Spleen (tissue), 11 donors: ENCODE measurements at regions not wholly inside any gene's neighbourhood (a gene's known extent, or its start where the extent isn't known, plus 50 kb on each side); places are given as distances from the start of the nearest gene placed in this dataset.

Experiments
- DNase-seq: peaks from one replicate; pipeline ENCODE4 v3.0.0-alpha.2; 2020
- H3K27ac ChIP-seq, 8 donors: fragments of 200-600 bp; sonication (generic) in 7 of 8; 1 replicate in 4 of 8; 2 replicates in 4 of 8; pipeline versions ENCODE4 v1.5.0 to v1.8.0; 2016 to 2021; ENCODE audit warnings: inconsistent platforms in 4 of 8, mild to moderate bottlenecking in 4 of 8, moderate library complexity in 1 of 8
- H3K27me3 ChIP-seq, 7 donors: fragments of 200-600 bp; sonication (generic) in 6 of 7; replicated peaks in 1 of 7; 1 replicate in 4 of 7; 2 replicates in 3 of 7; pipeline versions ENCODE4 v1.5.0 to v1.8.0; 2016 to 2021; ENCODE audit warnings: inconsistent platforms in 3 of 7, mild to moderate bottlenecking in 1 of 7
- H3K36me3 ChIP-seq, 6 donors: fragments of 200-600 bp; sonication (generic) in 5 of 6; 1 replicate in 4 of 6; 2 replicates in 2 of 6; pipeline versions ENCODE4 v1.5.0 to v1.8.0; 2016 to 2021; ENCODE audit warnings: inconsistent platforms in 2 of 6
- H3K4me1 ChIP-seq, 6 donors: fragments of 200-600 bp; sonication (generic) in 5 of 6; 1 replicate in 3 of 6; 2 replicates in 3 of 6; pipeline versions ENCODE4 v1.5.0 to v1.8.0; 2016 to 2021; ENCODE audit warnings: inconsistent platforms in 3 of 6
- H3K4me3 ChIP-seq, 8 donors: fragments of 200-600 bp; sonication (generic) in 7 of 8; 1 replicate in 4 of 8; 2 replicates in 4 of 8; pipeline versions ENCODE4 v1.5.0 to v1.8.0; 2016 to 2021; ENCODE audit warnings: inconsistent platforms in 4 of 8, mild to moderate bottlenecking in 4 of 8, moderate library complexity in 2 of 8
- H3K9me3 ChIP-seq, 8 donors: fragments of 200-600 bp; sonication (generic) in 7 of 8; 1 replicate in 4 of 8; 2 replicates in 4 of 8; pipeline versions ENCODE4 v1.5.0 to v1.8.0; 2016 to 2021; ENCODE audit warnings: inconsistent platforms in 4 of 8
- POLR2A ChIP-seq, 3 donors: fragments of 450-650 bp; IDR thresholded peaks; one replicate each; pipeline ENCODE4 v1.5.1; 2017; ENCODE audit warnings: antibody characterized with exemption in 3 of 3, mild to moderate bottlenecking in 1 of 3
- POLR2AphosphoS5 ChIP-seq, 3 donors: sonication (generic); formaldehyde crosslinking; IDR thresholded peaks; one replicate each; pipeline ENCODE4 v1.5.1; 2017; ENCODE audit warnings: antibody characterized with exemption in 3 of 3
- WGBS, 5 donors: extraction: QIAGEN DNeasy Blood & Tissue Kit in 3 of 5; methylation state at CpG; one replicate each; pipeline versions ENCODE4 v1.1.5 to v1.1.7; 2013 to 2018; 5-methylcytosine and 5-hydroxymethylcytosine counted together
- intact Hi-C: fragments of 100-400 bp; cut with DNase I; formaldehyde crosslinking; loops from one replicate; pipeline ENCODE4 v1.15.0; 2023; ENCODE audit warnings: low total_unique reads
- TF ChIP-seq, protein P1 (sequence below), 11 experiments: fragments of 200-600 bp in 7 of 11; fragments of 450-650 bp in 4 of 11; sonication (generic) in 4 of 11; IDR thresholded peaks in 8 of 11; conservative IDR thresholded peaks in 3 of 11; 1 replicate in 7 of 11; 2 replicates in 4 of 11; pipeline versions ENCODE4 v1.4.0 to v1.8.0; 2016 to 2021; ENCODE audit warnings: antibody characterized with exemption in 11 of 11, inconsistent platforms in 4 of 11, mild to moderate bottlenecking in 1 of 11
- donor health status: healthy with polysubstance abuse.
- donor health status: DM: no; HTN: no; CAD: no; lungs with moderate emphysema.
- donor health status: DM: no; HTN: no; CAD: no.
- donor health status: Bipolar disorder and iron deficiency.
- donor health status: healthy.
- donor health status: DM: no; HTN: no; CAD: no.
- donor health status: DM: yes; HTN: yes; CAD: no.

DNA sequence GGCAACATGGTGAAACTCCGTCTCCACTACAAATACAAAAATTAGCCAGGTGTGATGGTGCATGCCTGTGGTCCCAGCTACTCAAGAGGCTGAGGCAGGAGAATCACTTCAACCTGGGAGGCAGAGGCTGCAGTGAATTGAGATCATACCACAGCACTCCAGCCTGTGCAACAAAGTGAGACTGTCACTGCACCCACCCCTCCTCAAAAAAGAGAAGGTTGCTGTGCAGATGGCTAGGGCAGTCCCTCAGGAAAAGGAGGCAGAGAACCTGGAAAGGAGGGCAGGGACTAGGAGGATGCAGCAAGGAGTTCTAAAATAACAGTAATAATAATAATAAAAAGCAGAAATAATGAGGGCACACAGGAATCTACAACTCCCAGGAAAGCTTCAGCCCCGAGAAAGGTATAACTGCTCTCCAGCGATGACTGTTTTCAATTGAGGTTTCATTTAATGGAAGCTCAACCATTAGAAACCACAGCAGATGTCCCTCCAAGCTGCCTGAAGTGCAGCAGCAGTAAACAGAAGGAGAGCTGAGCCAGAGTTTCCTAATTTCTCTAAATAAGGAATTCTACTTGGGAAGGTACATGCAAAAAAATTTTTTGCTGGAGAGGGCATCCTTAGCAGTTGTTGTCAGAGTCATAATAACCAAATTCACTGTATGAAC is 326.5 kb downstream of the GATA3 start:
- H3K27me3 ChIP-seq, result no peaks in the 10 kb centered on the region
- H3K9me3 ChIP-seq, result no peaks in the 10 kb centered on the region
- DNase-seq, result no peak
- intact Hi-C loops, result no loop called here
- no peak overlapping the region for H3K27ac ChIP-seq
- TF ChIP-seq, protein P1, sequence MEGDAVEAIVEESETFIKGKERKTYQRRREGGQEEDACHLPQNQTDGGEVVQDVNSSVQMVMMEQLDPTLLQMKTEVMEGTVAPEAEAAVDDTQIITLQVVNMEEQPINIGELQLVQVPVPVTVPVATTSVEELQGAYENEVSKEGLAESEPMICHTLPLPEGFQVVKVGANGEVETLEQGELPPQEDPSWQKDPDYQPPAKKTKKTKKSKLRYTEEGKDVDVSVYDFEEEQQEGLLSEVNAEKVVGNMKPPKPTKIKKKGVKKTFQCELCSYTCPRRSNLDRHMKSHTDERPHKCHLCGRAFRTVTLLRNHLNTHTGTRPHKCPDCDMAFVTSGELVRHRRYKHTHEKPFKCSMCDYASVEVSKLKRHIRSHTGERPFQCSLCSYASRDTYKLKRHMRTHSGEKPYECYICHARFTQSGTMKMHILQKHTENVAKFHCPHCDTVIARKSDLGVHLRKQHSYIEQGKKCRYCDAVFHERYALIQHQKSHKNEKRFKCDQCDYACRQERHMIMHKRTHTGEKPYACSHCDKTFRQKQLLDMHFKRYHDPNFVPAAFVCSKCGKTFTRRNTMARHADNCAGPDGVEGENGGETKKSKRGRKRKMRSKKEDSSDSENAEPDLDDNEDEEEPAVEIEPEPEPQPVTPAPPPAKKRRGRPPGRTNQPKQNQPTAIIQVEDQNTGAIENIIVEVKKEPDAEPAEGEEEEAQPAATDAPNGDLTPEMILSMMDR (IDR thresholded peaks at IDR 0.05 in 8 of 11, conservative IDR thresholded peaks at IDR 0.05 in 3 of 11), result no peak
- TF ChIP-seq POLR2A (IDR thresholded peaks at IDR 0.05), result no peak
- TF ChIP-seq POLR2AphosphoS5 (IDR thresholded peaks at IDR 0.05), result no peak
- no peaks in the 10 kb centered on the region for H3K36me3 ChIP-seq
- peaks cover 0 to 5% (median 0%) of the 10 kb centered on the region in 6 donors for H3K4me1 ChIP-seq
- 87 to 93% (median 91%) methylated on average over 3 of the region's 3 CpGs for WGBS, 5 donors
- no peak overlapping the region for H3K4me3 ChIP-seq

DNA sequence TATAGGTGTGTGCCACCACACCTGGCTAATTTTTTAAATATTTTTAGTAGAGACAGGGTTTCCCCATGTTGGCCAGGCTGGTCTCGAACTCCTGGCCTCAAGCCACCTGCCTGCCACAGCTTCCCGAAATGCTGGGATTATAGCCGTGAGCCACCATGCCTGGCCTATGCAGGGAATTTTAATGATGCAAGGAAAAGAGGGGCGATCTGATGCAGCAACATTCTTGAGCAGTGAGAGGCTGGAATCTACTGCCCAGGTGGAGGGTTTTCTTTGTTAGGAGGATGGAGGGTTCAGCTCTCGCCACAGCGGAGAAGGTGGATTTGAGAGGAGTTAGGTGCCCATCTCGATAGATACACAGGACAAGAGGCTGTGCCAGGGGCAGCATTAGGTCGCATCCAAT is 332.3 kb downstream of the GATA3 start:
- Histone ChIP-seq H3K4me1 (no peaks in the 10 kb centered on the region), H3K9me3 (no peaks in the 10 kb centered on the region), H3K36me3 (no peaks in the 10 kb centered on the region), H3K27ac (no peak overlapping the region), H3K4me3 (no peak overlapping the region), H3K27me3 (peaks cover 0 to 18% (median 0%) of the 10 kb centered on the region in 7 donors)
- DNase-seq, result no peak
- TF ChIP-seq POLR2AphosphoS5 (IDR thresholded peaks at IDR 0.05), result no peak
- WGBS, 5 donors, result 89 to 96% (median 91%) methylated on average over 8 of the region's 8 CpGs
- intact Hi-C loops, result no loop called here

DNA sequence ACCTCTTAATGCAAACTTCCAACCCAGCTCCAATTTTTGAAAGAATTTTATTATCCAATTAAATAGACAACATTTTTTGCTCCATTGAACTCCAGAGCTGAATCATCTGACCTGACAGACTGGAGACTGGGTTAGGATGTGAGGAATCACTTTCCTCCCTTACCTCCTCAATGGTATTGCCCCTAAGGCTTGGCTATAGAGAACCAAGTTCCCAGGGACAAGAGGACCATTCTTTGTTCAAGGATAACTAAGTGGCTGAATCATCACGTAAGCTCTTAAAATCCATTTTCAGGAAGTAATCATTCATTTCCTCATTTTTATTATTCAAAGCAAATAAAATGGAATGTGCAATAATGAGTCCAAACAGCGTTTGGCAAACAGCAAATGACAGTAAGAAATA is 335.1 kb downstream of the GATA3 start:
- TF ChIP-seq POLR2AphosphoS5 (IDR thresholded peaks at IDR 0.05) (no peak), POLR2A (IDR thresholded peaks at IDR 0.05) (no peak)
- TF ChIP-seq, protein P1 (IDR thresholded peaks at IDR 0.05 in 8 of 11, conservative IDR thresholded peaks at IDR 0.05 in 3 of 11), result no peak
- H3K36me3 ChIP-seq, result no peaks in the 10 kb centered on the region
- H3K9me3 ChIP-seq, result no peaks in the 10 kb centered on the region
- DNase-seq, result no peak
- H3K4me3 ChIP-seq, result no peak overlapping the region
- no peak overlapping the region for H3K27ac ChIP-seq
- WGBS, 5 donors, result 35 to 54% (median 43%) methylated on average over 2 of the region's 2 CpGs
- intact Hi-C loops, result no loop called here
- H3K4me1 ChIP-seq, result no peaks in the 10 kb centered on the region
- H3K27me3 ChIP-seq, result peaks cover 0 to 30% (median 0%) of the 10 kb centered on the region in 7 donors

DNA sequence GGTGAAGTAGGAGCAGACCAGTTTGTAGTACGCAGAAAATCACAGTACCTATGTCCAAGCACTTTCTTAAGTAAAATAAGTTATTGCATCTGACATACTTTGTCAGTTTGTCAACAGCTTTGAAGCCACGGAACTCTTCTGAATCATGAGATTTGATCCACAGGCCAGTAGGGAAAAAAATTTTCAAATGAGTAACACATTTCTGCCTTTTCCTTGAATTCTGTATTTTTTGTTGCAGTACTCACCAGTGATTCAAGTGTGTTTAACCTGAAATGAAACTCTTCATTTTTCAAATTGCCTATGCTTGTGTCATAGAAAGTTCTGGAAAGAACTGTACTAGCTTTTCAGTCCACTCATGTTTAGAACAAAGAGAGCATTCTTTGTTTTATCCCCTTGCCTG is 337.7 kb downstream of the GATA3 start:
- Histone ChIP-seq H3K36me3 (no peaks in the 10 kb centered on the region), H3K9me3 (no peaks in the 10 kb centered on the region), H3K27ac (no peak overlapping the region), H3K4me3 (no peak overlapping the region), H3K27me3 (peaks cover 0 to 32% (median 0%) of the 10 kb centered on the region in 7 donors), H3K4me1 (no peaks in the 10 kb centered on the region)
- TF ChIP-seq POLR2AphosphoS5 (IDR thresholded peaks at IDR 0.05) (no peak), POLR2A (IDR thresholded peaks at IDR 0.05) (no peak)
- TF ChIP-seq, protein P1 (IDR thresholded peaks at IDR 0.05 in 8 of 11, conservative IDR thresholded peaks at IDR 0.05 in 3 of 11), result no peak
- 82 to 94% (median 89%) methylated on average over 2 of the region's 2 CpGs for WGBS, 5 donors
- intact Hi-C loops, result no loop called here
- DNase-seq, result no peak
